Progenitor cell of endocrine pancreas (in vitro differentiated cells): ENCODE measurements at regions not wholly inside any gene's neighbourhood (a gene's known extent, or its start where the extent isn't known, plus 50 kb on each side); places are given as distances from the start of the nearest gene placed in this dataset.

Experiments used
- DNase-seq: peaks from one replicate; pipeline ENCODE4 v3.0.0; 2021; ENCODE audit warnings: low spot score; ENCODE audit not compliant: unreplicated experiment
- H3K27ac Mint-ChIP-seq: 2 replicates; pipeline ENCODE4 v1.8.0; 2021; ENCODE audit warnings: mild to moderate bottlenecking, moderate library complexity, mixed read lengths
- H3K27me3 Mint-ChIP-seq: 2 replicates; pipeline ENCODE4 v1.8.0; 2021; ENCODE audit warnings: mixed read lengths
- H3K36me3 Mint-ChIP-seq: 2 replicates; pipeline ENCODE4 v1.8.0; 2022; ENCODE audit warnings: mixed read lengths; ENCODE audit not compliant: insufficient read depth
- H3K4me1 Mint-ChIP-seq: 2 replicates; pipeline ENCODE4 v1.8.0; 2021; ENCODE audit warnings: low read depth, mixed read lengths
- H3K4me3 Mint-ChIP-seq: 2 replicates; pipeline ENCODE4 v1.8.0; 2021; ENCODE audit warnings: low read depth, mild to moderate bottlenecking, moderate library complexity, mixed read lengths
- H3K9me3 Mint-ChIP-seq: 2 replicates; pipeline ENCODE4 v1.8.0; 2021; ENCODE audit warnings: low read depth, mixed read lengths
- CTCF ChIP-seq: fragments of 200-600 bp; sonication (generic); IDR thresholded peaks from one replicate; pipeline ENCODE4 v1.5.0; 2021; ENCODE audit warnings: antibody characterized with exemption, mild to moderate bottlenecking; ENCODE audit not compliant: unreplicated experiment

- Mint-ChIP-seq H3K9me3 (no peaks in the 10 kb centered on the region), H3K27ac (no peak overlapping the region), H3K36me3 (no peaks in the 10 kb centered on the region), H3K27me3 (no peaks in the 10 kb centered on the region), H3K4me1 (no peaks in the 10 kb centered on the region), H3K4me3 (no peak overlapping the region)
- no peak for TF ChIP-seq CTCF
- DNase-seq = no peak
Observed at GRCh38 chr14:80095623-80096022, 115.7 kb downstream of the DIO2 start.

- Mint-ChIP-seq H3K27me3 (no peaks in the 10 kb centered on the region), H3K36me3 (no peaks in the 10 kb centered on the region), H3K27ac (no peak overlapping the region), H3K4me3 (no peak overlapping the region), H3K9me3 (peaks cover 9% of the 10 kb centered on the region), H3K4me1 (no peaks in the 10 kb centered on the region)
- no peak for TF ChIP-seq CTCF
- no peak for DNase-seq
Observed at GRCh38 chr14:80087411-80087810, 123.9 kb downstream of the DIO2 start.

GRCh38 chr14:80084196-80084595, 127.1 kb downstream of the DIO2 start:
- Mint-ChIP-seq H3K4me1 (no peaks in the 10 kb centered on the region), H3K27ac (no peak overlapping the region), H3K27me3 (no peaks in the 10 kb centered on the region), H3K36me3 (no peaks in the 10 kb centered on the region), H3K4me3 (no peak overlapping the region), H3K9me3 (peaks cover 9% of the 10 kb centered on the region)
- no peak for TF ChIP-seq CTCF
- no peak for DNase-seq

- H3K4me1 Mint-ChIP-seq = no peaks in the 10 kb centered on the region
- H3K27ac Mint-ChIP-seq = no peak overlapping the region
- H3K9me3 Mint-ChIP-seq = no peaks in the 10 kb centered on the region
- no peaks in the 10 kb centered on the region for H3K36me3 Mint-ChIP-seq
- no peak for TF ChIP-seq CTCF
- H3K4me3 Mint-ChIP-seq = no peak overlapping the region
- H3K27me3 Mint-ChIP-seq = no peaks in the 10 kb centered on the region
- no peak for DNase-seq
Observed at GRCh38 chr14:80080601-80081000, 130.7 kb downstream of the DIO2 start.

- no peaks in the 10 kb centered on the region for H3K9me3 Mint-ChIP-seq
- no peak for TF ChIP-seq CTCF
- H3K27me3 Mint-ChIP-seq = no peaks in the 10 kb centered on the region
- DNase-seq = no peak
- no peak overlapping the region for H3K4me3 Mint-ChIP-seq
- H3K27ac Mint-ChIP-seq = no peak overlapping the region
- H3K36me3 Mint-ChIP-seq = no peaks in the 10 kb centered on the region
- H3K4me1 Mint-ChIP-seq = no peaks in the 10 kb centered on the region
Observed at GRCh38 chr14:80078501-80078900, 132.8 kb downstream of the DIO2 start.
